ENCODE measurements at regions not wholly inside any gene's neighbourhood (a gene's known extent, or its start where the extent isn't known, plus 50 kb on each side); places are given as distances from the start of the nearest gene placed in this dataset.

GRCh38 chr1:184326278-184326677 is 60.6 kb upstream of the C1orf21 start:
- no peak for TF ChIP-seq CTCF (conservative IDR thresholded peaks at IDR 0.05)
- TF ChIP-seq EZH2 (IDR thresholded peaks at IDR 0.05; ENCODE audit: low read depth), result no peak
